Spleen (tissue), 7 donors: ENCODE measurements at regions not wholly inside any gene's neighbourhood (a gene's known extent, or its start where the extent isn't known, plus 50 kb on each side); places are given as distances from the start of the nearest gene placed in this dataset.

Experiments used
- CTCF ChIP-seq, 11 experiments: fragments of 200-600 bp in 7 of 11; fragments of 450-650 bp in 4 of 11; sonication (generic) in 4 of 11; IDR thresholded peaks in 8 of 11; conservative IDR thresholded peaks in 3 of 11; 1 replicate in 7 of 11; 2 replicates in 4 of 11; pipeline versions ENCODE4 v1.4.0 to v1.8.0; 2016 to 2021; ENCODE audit warnings: antibody characterized with exemption in 11 of 11, inconsistent platforms in 4 of 11, mild to moderate bottlenecking in 1 of 11
- POLR2A ChIP-seq, 3 donors: fragments of 450-650 bp; IDR thresholded peaks; one replicate each; pipeline ENCODE4 v1.5.1; 2017; ENCODE audit warnings: antibody characterized with exemption in 3 of 3, mild to moderate bottlenecking in 1 of 3
- POLR2AphosphoS5 ChIP-seq, 3 donors: sonication (generic); formaldehyde crosslinking; IDR thresholded peaks; one replicate each; pipeline ENCODE4 v1.5.1; 2017; ENCODE audit warnings: antibody characterized with exemption in 3 of 3
- donor health status: DM: no; HTN: no; CAD: no; lungs with moderate emphysema.
- donor health status: DM: no; HTN: no; CAD: no.
- donor health status: DM: no; HTN: no; CAD: no.

- TF ChIP-seq CTCF (IDR thresholded peaks at IDR 0.05 in 8 of 11, conservative IDR thresholded peaks at IDR 0.05 in 3 of 11) (no peak), POLR2A (IDR thresholded peaks at IDR 0.05) (no peak), POLR2AphosphoS5 (IDR thresholded peaks at IDR 0.05) (no peak)
These were observed 338.4 kb downstream of the ADAMTS20 start for GRCh38 chr12:43213608-43214007.
